ENCODE measurements at regions not wholly inside any gene's neighbourhood (a gene's known extent, or its start where the extent isn't known, plus 50 kb on each side); places are given as distances from the start of the nearest gene placed in this dataset.

GRCh38 chr5:136754216-136754615 is 388.9 kb upstream of the TRPC7 start:
- H3K4me3 ChIP-seq (ENCODE audit: extremely low read depth in 1 of 4, insufficient read depth in 2 of 4, low read depth in 3 of 4, low read length in 4 of 4): no peak overlapping the region
- CTCF ChIA-PET (ENCODE audit: partially characterized antibody): no interaction called here
- no peak overlapping the region for H4K8ac ChIP-seq (ENCODE audit: extremely low read depth, insufficient read depth, low read length)
- no peak overlapping the region for H2BK20ac ChIP-seq (ENCODE audit: low read length)
- FAIRE-seq (no peak), DNase-seq (ENCODE audit: low read depth in 1 of 2, low spot score in 2 of 2) (no peak)
- H3K4ac ChIP-seq (replicated peaks; ENCODE audit: insufficient read length, low read depth, low read length): no peak overlapping the region
- no peaks in the 10 kb centered on the region for H4K20me1 ChIP-seq (replicated peaks in 1 of 2; ENCODE audit: control insufficient read depth in 1 of 2, insufficient read depth in 2 of 2, low read length in 2 of 2)
- no peaks in the 10 kb centered on the region for H3K79me1 ChIP-seq (ENCODE audit: low read depth, low read length)
- H3K56ac ChIP-seq (replicated peaks; ENCODE audit: insufficient read length, low read depth, low read length): no peak overlapping the region
- H2BK15ac ChIP-seq (ENCODE audit: low read length): no peak overlapping the region
- H2BK120ac ChIP-seq (replicated peaks; ENCODE audit: low read depth, low read length): no peak overlapping the region
- TF ChIP-seq ZNF274 (IDR thresholded peaks at IDR 0.05; ENCODE audit: borderline replicate concordance, extremely low read depth, low read length) (no peak), POLR2AphosphoS5 (IDR thresholded peaks at IDR 0.05; ENCODE audit: low read depth, low read length) (no peak), KDM1A (IDR thresholded peaks at IDR 0.05; ENCODE audit: borderline replicate concordance, low read length) (no peak), EGR1 (IDR thresholded peaks at IDR 0.05; ENCODE audit: borderline replicate concordance, low read depth, low read length) (no peak)
- no peak overlapping the region for H2AFZ ChIP-seq (ENCODE audit: low read length)
- H4K5ac ChIP-seq (ENCODE audit: insufficient read length, low read depth, low read length): no peak overlapping the region
- H2BK5ac ChIP-seq (ENCODE audit: low read depth, low read length): no peak overlapping the region
- no peak overlapping the region for H3K18ac ChIP-seq (ENCODE audit: extremely low read depth, low read length)
- no peak overlapping the region for H3K27ac ChIP-seq (ENCODE audit: low read depth, low read length)
- POLR2A ChIA-PET (ENCODE audit: partially characterized antibody): no interaction called here
- no peaks in the 10 kb centered on the region for H3K36me3 ChIP-seq (ENCODE audit: control insufficient read depth in 2 of 4, insufficient read depth in 4 of 4, low read length in 3 of 4)
- no peaks in the 10 kb centered on the region for H3K79me2 ChIP-seq (ENCODE audit: control insufficient read depth in 1 of 2, insufficient read depth in 2 of 2, low read length in 2 of 2)
- no peaks in the 10 kb centered on the region for H3K9me3 ChIP-seq (ENCODE audit: insufficient read depth in 2 of 2, low read depth in 1 of 2, low read length in 1 of 2)
- H3K23ac ChIP-seq (ENCODE audit: insufficient read length): no peak overlapping the region
- no peak overlapping the region for H3K4me2 ChIP-seq (ENCODE audit: insufficient read depth in 1 of 2, low read depth in 2 of 2, low read length in 2 of 2)
- H4K91ac ChIP-seq (replicated peaks; ENCODE audit: insufficient read length, low read length): no peak overlapping the region
- H3K23me2 ChIP-seq (ENCODE audit: low read depth, low read length): no peaks in the 10 kb centered on the region; the same call in 1 of the 2 replicates
- H2AK5ac ChIP-seq (ENCODE audit: low read depth, low read length): no peak overlapping the region
- no peak overlapping the region for H2BK12ac ChIP-seq (ENCODE audit: low read depth, low read length)
- no peak overlapping the region for H3K9ac ChIP-seq (replicated peaks in 1 of 4; ENCODE audit: extremely low read depth in 1 of 4, low read depth in 3 of 4, low read length in 3 of 4)
- H3K14ac ChIP-seq (ENCODE audit: insufficient read length): no peak overlapping the region
- H3K4me1 ChIP-seq (replicated peaks in 1 of 4; ENCODE audit: control insufficient read depth in 3 of 4, insufficient read depth in 4 of 4, low read length in 3 of 4): no peaks in the 10 kb centered on the region
- no peaks in the 10 kb centered on the region for H3K27me3 ChIP-seq (replicated peaks in 1 of 4; ENCODE audit: control insufficient read depth in 3 of 4, extremely low read depth in 1 of 4, insufficient read depth in 3 of 4, low read length in 3 of 4)

Data from H1 (cell line).